K562 (cell line): ENCODE measurements at regions not wholly inside any gene's neighbourhood (a gene's known extent, or its start where the extent isn't known, plus 50 kb on each side); places are given as distances from the start of the nearest gene placed in this dataset.

Experiments
- CBX8 ChIP-seq: fragments of 200-600 bp; sonication (generic); IDR thresholded peaks from 2 replicates; pipeline ENCODE4 v1.6.1; 2012; ENCODE audit warnings: borderline replicate concordance, mixed run types, low read depth, mild to moderate bottlenecking, moderate library complexity, mixed read lengths, low read length, control low read depth, inconsistent platforms; ENCODE audit not compliant: poor library complexity, severe bottlenecking; ENCODE audit errors: extremely low read depth
- EZH2 ChIP-seq: IDR thresholded peaks from 2 replicates; pipeline ENCODE4 v1.6.1; 2012; ENCODE audit warnings: low read depth, mild to moderate bottlenecking, inconsistent platforms, low read length, borderline replicate concordance
- MXI1 ChIP-seq: IDR thresholded peaks from 2 replicates; pipeline ENCODE4 v1.6.1; 2011; ENCODE audit warnings: low read depth, mild to moderate bottlenecking, improper control_type of control experiment, low read length
- ZBTB11 ChIP-seq, 3 experiments: fragments of 200-800 bp in 1 of 3; fragments of 250-450 bp in 1 of 3; fragments of 450-650 bp in 1 of 3; sonication (Bioruptor Pico) in 1 of 3; sonication (Bioruptor generic) in 1 of 3; formaldehyde crosslinking in 1 of 3; IDR thresholded peaks; 2 replicates each; pipeline versions ENCODE4 v1.6.1 to v1.8.0; 2016 to 2022; ENCODE audit warnings: mild to moderate bottlenecking in 2 of 3, missing genetic modification characterization in 2 of 3, missing compliant biosample characterization in 1 of 3, moderate library complexity in 1 of 3

GRCh38 chr3:72320095-72320954, 527.9 kb downstream of the SHQ1 start:
- TF ChIP-seq EZH2 (no peak), MXI1 (no peak), CBX8 (no peak), ZBTB11 (CRISPR knock-in tag; IDR thresholded peaks at IDR 0.05) (no peak)
